ENCODE measurements at regions not wholly inside any gene's neighbourhood (a gene's known extent, or its start where the extent isn't known, plus 50 kb on each side); places are given as distances from the start of the nearest gene placed in this dataset.

DNA sequence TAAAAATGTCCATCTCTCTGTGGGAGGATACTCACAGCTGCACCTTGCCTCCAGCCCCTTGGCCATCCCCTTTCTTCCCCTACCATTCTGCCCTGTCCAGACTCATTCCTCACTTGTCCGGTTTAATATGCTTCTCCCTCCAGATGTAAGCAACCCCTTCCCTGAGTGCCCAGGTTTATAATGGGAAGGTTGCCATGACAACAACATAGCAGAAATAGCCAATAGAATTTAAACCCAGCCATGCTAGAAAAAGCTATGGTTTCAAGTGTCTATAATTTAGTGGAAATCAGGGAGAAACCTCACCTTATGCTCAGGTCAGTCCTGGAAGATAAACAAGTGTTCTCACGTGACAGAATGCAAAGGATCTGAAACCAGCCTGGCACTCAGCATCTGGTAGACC is 196.0 kb upstream of the FZD8 start:
- TF ChIP-seq, protein P1, sequence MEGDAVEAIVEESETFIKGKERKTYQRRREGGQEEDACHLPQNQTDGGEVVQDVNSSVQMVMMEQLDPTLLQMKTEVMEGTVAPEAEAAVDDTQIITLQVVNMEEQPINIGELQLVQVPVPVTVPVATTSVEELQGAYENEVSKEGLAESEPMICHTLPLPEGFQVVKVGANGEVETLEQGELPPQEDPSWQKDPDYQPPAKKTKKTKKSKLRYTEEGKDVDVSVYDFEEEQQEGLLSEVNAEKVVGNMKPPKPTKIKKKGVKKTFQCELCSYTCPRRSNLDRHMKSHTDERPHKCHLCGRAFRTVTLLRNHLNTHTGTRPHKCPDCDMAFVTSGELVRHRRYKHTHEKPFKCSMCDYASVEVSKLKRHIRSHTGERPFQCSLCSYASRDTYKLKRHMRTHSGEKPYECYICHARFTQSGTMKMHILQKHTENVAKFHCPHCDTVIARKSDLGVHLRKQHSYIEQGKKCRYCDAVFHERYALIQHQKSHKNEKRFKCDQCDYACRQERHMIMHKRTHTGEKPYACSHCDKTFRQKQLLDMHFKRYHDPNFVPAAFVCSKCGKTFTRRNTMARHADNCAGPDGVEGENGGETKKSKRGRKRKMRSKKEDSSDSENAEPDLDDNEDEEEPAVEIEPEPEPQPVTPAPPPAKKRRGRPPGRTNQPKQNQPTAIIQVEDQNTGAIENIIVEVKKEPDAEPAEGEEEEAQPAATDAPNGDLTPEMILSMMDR (IDR thresholded peaks at IDR 0.05), result no peak
- TF ChIP-seq POLR2A (IDR thresholded peaks at IDR 0.05) (no peak), POLR2AphosphoS5 (IDR thresholded peaks at IDR 0.05) (no peak)
